HG03378 (cell line): ENCODE measurements at regions not wholly inside any gene's neighbourhood (a gene's known extent, or its start where the extent isn't known, plus 50 kb on each side); places are given as distances from the start of the nearest gene placed in this dataset.
A peak's percentile ranks its signal among the peaks of the same experiment; 100 is the strongest.
"Not testable (repeated sequence)": the region's sequence is repeated elsewhere in the genome, so short reads cannot be mapped to it uniquely, and the experiment has no call there.

Source experiments
- ATAC-seq: cut with Tn5 transposase; IDR thresholded peaks from one replicate; pipeline ENCODE4 v1.9.1; 2021; ENCODE audit warnings: mild to moderate bottlenecking, moderate library complexity; ENCODE audit not compliant: unreplicated experiment

DNA sequence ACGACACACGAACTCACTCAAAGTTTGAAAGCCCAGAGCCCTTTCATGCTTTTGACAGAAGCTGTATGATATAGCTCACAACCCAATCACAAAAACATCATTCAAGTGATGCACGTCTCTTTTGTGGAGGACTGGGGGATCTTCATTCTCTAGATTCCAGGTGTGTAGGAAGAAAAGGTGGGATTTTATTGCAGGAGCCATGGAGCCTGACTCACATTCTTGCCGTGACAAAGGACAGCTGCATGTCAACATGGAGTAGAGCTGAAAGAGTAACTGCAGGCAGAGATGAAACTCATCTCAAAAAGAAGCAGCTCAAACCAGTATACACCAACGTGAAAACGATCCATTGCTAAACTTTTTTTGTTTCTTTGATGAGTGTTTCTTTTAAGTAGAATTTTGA, 50.9 kb upstream of the PDE1A start:
- no peak for ATAC-seq

DNA sequence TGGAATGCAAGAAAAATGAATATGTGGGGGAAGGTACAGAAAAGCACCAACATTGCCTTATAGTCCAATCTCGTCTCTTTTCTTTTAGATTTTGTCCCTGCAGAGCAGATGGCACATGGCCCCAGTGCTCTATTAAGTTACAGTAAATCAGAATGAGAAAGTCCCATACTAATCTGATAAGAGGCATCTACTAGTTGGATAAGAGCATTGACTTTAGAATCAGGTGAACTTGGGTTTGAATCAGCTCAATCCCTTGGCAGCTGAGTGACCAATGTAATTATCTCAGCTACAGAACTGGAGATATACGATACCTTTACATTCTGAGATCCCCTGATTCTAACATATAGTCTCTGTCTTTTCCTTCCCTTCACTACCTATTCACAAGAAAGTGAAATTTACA, 54.8 kb upstream of the PDE1A start:
- ATAC-seq, result no peak

DNA sequence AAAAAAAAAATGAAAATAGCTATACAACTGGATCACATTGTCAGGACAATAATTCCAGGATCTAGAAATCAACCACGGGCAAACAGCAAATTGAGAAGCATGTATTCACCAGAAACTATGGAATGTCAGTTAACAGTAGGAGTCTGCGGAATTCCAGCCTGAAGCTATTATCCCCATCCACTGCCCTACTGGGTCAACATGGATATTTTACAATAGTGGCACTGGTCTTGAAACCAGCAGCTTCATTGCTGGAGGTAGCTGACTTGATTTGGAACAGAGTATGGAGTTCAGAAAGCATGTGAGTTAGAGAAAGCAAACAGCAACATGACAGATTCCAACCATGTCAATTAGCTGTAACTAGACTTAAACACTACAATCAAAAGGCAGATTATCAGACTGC, 55.7 kb upstream of the PDE1A start:
- no peak for ATAC-seq

DNA sequence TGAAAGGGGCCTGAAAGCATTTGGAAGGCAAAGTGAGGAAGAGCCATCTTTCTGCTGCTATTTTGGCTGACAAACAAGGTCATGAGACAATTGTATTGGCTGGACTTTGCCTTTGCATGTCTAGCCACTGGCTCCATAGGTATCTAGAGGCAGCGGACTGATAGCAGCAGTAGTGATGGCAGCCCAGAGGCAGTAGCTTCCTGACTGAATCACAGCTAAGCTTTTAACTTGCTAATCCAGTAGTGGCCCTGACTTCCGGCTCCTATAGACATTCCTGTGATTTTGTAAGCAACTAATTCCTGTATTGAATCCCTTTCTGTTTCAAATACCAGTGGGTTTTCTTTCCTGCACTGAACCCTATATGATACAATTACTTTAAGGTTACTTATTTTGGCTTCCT, 69.8 kb upstream of the PDE1A start:
- no peak for ATAC-seq

DNA sequence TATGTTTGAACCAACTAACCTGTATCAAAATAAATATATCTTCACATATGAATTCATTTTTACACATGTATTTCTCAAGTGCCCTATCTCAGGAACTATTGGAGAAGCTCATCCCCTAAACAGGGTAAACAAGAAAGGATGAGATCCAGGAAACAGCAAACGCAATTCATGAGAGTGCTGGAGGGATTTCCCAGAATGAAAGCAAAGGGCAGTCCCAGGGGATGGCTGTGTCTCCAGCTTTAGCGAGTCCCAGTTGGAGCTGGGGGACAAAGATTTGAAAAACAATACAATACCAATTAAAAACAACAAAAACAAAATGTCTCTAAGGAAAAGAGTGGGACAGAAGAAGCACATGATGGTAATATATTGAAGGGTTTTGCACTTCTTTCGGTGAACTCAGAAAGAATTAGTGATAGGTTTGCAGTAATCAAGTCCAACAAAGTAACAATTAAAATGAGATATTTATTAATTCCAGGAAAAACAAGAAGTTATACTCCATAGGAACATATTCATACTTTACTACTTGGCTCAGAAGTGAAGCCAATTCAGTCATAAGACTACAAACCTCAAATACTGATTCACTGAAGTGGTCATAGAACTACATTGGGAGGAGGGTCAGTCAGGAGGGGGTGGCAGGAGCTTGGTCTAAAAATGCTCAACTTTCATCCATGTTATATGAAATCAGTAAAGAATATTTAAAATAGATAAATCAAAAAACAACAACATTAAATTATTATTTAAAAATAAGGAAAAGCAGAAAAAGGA, 73.1 kb upstream of the PDE1A start:
- no peak for ATAC-seq

DNA sequence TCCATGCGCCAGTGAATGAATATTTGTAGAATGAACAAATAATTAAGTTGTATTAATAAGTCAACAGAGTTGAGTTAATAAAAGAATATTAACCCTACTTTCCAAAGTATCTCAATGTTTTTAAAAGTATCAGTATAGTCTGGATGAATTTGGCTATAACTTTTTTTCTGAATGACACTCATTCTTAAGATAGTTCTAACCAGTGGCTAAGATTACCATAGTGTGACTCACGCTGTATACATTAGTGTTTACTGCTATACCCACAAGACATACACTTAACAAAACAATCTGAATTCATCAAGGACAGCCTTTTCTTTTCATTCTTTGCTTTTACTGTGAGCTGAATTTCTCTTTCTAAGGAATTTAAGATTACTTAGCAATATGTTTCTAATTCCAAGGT, 77.0 kb upstream of the PDE1A start:
- ATAC-seq, result no peak

DNA sequence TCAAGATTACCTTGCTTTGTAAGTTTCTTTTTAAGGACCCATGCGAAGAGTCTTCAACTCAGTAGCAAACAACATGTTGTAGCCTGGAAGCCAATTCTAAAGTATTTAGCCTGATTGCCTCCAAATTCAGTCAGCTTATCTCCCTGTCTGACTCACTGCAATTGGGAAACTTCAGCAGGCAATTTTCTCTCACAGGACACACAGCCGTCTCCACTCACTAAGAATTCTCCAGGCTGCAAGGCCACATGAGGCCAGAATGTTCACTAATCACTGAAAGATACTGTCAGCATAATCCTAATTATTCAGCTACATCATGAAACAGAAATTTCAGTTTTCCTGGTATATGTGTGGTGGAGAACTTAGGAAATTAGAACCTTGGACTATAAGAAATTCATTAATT, 78.1 kb upstream of the PDE1A start:
- no peak for ATAC-seq

DNA sequence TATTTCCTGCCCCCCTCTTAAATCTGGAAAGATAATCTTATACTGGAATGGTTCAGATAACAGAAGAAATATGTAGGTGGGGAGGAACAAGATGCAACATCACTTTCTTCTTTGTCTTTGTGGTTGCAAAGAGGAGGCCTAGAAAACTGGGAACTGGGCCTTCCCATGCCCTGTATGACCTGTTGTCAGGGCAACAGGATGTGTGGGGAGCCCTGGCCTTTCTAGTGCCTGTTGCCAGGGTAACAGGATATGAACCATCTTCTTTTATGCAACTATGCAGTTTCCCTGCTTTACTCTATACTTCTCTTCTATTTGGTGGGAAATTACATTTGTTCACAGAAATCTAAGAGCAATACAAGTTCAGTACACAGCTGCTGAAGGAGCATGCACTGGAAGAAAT, 79.8 kb upstream of the PDE1A start:
- no peak for ATAC-seq

DNA sequence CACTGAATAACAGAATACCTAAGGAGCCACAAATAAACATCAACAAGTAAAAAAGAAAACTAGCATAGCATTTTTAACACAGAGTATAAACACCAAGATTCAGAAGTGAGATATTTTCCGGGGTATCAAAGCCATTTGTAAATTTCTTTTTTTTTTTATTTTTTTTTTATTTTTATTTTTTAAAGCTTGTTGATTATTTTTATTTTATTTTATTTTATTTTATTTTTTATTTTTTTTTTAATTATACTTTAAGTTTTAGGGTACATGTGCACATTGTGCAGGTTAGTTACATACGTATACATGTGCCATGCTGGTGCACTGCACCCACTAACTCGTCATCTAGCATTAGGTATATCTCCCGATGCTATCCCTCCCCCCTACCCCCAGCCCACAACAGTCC, 81.7 kb upstream of the PDE1A start:
- ATAC-seq, result not testable (repeated sequence)

DNA sequence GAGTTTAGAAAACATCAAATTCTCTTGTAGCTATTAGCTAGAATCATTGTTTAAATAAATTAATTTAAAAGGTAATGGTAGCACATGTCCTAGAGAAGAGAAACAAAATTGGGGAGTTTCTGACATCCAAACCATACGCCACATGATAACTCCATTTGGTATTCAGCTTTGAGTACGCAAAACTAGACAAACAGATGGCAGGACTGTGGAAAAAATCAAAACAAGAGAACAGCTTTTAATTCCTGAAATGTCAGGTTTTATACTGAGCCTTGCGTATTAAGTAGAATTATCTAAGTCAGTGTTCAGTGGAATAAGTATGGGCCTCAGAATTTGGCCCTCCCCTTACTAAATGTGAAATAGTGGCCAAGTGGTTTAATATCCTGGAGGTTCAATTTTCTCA, 82.4 kb upstream of the PDE1A start:
- ATAC-seq, result no peak

DNA sequence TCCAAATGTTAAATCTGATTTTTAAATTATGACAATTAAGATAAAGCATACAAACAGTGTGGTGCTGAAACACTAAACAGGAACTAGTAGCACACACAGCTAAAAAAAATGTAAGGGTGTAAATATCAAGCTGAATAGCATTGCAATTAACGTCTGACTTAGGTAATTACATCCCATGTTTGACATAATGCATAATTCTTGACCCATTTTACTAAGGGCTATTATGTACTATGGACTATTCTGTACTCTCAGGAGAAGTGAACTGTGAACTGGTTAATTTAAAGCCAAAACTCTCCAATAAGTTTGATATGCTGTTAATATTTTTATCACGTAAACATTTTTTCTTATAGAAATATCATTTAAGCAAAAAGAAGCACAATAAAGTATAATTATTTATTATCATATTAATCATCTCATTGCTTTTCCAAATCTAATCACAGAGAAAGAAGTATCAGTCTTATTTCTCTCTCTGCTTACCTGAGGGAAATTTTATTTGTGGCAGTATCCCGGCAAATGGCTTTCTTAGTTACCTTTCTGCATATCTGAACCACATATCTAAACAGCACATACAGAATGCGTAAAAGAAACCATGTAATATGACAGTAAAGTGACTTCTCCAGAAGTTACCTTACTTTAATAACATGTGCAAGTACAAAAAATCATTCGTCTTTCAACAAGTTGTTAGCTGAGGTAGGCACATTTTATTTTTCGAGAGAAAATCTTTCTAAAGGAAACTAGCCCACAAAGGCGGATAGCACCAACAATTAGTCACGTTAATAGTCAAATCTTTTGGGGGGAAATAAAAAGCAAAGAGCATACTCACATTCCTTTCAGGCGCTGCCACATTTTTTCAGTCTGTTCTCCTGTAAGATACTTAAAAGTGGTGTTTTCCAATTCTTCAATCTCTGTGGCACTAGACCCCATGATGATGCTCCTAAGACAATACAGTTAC, 94.9 kb upstream of the PDE1A start:
- ATAC-seq, result no peak

DNA sequence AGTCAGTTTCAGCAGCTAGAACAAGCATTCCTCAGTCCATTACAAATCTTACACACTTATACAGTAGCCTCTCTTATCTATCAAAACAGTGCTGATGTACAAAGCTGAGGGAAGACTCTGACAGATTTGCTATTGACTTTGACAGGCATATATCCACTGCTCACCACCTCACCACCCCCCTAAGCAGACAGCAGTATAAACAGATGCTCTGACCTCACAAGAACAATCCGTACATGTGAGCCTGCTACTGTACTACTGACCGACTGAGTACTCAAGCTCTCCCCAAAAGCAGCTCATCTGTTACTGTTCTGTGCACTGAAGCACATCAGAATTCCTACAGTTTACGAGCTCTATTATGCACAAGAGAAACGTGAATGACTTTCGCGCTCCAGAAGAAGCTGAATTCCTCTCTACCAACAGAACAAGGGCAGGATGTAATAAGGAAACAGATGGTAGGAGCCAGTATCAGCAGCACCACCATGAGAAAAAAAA, 95.6 kb upstream of the PDE1A start:
- no peak for ATAC-seq

DNA sequence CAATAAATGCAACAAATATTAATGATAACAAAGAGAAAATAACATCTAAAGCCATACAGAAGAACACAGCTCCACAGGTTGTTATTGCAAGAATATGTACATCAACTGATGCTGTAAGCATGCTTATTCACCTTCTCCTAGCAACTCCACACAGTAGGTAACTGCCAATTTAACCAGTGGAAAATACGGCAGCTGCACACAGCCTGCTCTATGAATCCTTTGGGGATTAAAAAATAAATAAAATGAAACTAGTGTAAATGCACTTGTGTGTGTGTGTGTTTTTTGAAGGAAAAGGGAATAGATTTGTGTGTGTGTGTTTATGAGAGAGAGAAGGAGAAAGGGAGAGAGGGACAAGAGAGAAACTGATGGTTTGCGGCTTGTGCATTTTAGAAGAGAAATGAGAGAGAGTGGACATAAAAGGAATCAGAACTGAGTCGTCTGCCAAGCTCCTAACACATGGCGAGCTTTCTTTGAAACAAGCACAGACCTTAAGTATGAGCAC, 96.2 kb upstream of the PDE1A start:
- ATAC-seq, result no peak

DNA sequence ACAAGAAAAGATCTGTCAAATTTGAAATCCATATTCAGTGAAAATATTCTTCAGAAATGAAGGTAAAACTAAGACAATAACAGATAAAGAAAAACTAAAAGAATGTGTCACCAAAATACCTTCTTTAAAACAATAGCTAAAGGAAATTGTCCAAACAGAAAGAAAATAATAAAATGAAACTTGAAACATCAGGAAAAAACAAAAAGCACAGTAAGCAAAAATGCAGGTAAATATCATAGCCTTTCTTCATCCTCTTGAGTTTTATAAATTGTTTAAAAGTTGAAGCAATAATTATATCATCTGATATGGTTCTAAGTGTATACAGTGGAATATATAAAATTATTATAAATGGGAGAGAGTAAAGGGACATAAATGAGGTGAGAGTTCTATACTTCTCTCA, 103.8 kb upstream of the PDE1A start:
- no peak for ATAC-seq

DNA sequence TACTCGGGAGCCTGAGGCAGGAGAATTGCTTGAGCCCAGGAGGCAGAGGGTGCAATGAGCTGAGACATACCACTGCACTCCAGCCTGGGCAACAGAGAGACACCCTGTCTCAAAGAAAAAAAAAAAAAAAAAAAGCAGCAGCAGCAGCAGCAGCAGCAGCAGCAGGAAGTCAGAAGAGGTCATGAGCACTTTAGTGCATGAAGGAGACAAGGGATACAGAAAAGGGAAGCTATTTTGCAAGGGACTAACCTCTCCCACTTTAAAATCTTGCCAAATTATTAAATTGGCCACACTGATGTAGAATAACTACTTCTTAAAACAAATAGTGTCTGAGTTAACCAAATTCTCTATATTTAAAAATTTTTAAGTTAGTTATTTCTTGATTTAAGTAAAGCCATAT, 113.4 kb upstream of the PDE1A start:
- no peak for ATAC-seq

DNA sequence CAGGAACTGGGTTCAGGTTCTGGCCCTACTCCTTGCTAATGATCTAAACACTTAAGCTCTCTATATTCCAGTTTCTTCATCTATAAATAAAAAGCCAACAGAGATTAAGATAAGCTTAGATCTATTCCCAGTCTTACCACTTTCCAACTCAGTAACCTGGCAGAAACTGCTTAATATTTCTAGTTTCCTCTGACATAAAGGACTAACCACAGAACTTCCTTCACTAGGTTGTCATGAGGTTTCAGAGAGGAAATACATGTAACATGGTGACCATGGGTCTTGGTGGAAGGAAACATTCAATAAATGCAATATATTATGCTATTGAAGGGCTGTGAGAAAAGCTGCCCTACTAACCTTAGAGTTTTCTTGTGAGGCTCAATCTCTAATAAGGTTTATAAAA, 114.4 kb upstream of the PDE1A start:
- peak; percentile 81 for ATAC-seq

DNA sequence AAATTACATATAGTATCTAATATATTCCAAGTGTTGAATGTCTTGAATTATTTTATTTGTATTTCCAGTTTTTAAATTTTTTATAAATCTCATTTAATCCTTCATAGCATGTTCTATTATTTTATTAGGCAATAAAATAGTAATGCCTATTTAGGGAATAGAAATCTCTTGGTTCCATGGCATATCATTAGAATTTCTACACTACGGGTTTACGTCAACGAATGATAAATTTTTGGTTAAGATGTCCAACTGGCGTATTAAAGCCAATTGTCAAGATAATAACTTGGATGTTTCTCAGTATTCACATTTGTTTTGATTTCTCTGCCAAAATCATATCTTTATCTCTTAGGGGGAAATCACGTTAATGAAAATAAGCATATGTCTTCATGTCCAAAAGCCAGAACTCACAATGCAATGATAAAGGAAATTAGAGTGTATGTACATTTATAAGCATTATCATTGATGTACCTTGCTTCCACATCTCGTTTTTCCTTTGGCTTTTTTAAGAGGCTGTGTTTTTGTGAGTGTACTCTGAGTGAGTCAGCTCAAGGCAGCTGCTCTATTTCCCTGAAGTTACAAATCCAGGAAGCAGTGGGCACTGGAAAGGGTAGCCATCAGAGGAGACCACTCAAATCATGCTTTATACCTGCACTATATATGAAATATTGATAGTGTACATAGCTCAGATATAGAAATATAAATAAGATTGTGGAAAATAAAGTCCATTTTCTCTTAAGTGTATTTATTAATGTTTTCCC, 115.8 kb upstream of the PDE1A start:
- ATAC-seq, result no peak

DNA sequence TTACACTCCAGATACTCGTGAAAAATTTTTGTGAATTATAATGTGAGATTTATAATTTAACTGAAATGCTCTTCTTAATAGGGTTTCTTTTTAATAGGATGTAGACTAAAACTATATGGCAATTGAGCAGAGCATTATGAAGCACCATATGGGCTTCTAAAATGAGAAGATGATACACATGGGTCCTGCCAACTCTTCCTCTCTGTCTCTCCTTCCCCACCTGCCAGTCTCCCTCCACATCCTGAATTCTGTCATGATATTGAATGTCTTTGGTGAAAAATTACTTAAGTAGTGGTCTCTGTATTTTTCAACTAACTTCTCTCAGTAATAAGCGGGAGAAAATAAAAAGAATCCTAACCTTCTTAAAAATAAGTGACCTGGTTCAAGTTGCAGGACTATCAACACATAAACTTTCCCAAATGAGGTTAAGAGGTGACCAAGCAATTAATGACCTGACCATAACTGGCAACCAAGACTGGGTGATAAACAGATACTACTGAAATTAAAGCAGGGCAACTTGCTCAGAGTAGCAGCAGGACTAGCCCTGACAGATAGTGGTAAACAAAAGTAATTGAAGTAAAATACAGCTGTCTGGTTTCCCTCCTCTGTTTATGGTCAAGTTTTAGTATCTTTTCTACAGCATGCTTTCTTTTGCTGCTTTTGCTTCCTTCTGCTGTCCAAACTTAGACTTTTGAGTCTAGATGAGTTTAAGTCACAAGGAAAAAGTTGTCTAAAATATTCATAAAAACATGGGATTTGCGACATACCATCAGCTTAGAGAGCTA, 117.1 kb upstream of the PDE1A start:
- no peak for ATAC-seq

DNA sequence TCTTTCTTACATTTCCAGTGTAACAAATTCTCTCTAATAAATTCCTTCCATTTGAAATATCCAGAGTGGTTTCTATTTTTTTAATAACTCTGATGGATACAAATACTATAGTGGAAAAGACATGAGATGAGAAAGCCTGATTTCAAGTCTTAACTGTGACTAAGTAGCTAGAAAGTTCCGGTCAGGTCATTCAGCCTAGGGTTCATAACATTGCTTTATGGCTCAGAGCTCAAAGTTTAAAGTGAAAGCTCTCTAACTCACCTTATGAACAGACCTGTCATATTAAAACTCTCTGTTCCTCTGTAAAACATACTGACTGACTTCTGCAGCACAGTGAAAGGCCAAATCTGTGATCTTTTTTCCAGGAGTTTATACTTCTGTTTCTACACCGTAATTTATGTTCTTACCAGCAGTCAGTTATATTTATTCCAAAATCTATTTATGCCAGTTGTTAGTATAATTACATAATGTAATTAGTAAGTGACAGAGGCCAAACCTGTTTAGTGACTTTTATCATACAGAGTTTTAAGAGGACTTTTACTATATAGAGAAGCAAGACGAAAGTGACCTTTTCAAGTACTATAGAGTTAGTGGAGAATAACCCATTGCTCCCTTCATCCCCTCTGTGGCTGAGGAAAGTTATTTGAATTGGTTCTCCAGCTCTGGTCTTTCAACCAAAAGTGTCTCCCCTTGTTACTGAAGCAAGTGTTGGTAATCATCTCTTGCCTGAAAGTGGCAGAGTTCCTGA, 118.8 kb upstream of the PDE1A start:
- ATAC-seq, result peak; percentile 66
